ENCODE measurements at regions not wholly inside any gene's neighbourhood (a gene's known extent, or its start where the extent isn't known, plus 50 kb on each side); places are given as distances from the start of the nearest gene placed in this dataset.

DNA sequence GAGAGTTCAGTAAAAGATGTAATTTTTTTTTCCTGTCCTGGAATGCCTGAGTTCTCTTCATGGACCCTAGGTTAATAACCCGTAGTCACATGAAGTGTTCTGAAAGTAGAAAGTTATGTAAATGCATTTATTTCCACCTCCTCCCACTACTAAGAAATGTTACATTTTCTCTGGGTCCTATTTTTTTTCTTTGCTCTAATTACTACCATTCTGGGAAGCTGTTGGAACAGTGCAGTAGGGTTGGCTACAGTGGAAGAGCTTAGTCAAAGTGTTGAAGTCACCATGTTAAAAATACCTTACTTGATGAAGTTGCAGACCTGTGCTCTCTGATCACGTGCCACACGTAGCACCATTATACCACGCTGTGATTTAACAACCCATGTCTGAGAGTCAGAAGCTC lies 153.8 kb upstream of the TSC22D2 start:
- no peak for TF ChIP-seq CTCF (IDR thresholded peaks at IDR 0.05; ENCODE audit: borderline replicate concordance, control extremely low read depth, extremely low read depth, insufficient read depth, missing control alignments)
- no peak for DNase-seq (ENCODE audit: low spot score)
- in situ Hi-C loops (cut with MboI; ENCODE audit: low sequenced_read_pairs, unreplicated experiment), result no loop called here

GRCh38 chr3:150253622-150254021 lies 154.5 kb upstream of the TSC22D2 start:
- DNase-seq (ENCODE audit: low spot score), result no peak
- TF ChIP-seq CTCF (IDR thresholded peaks at IDR 0.05; ENCODE audit: borderline replicate concordance, control extremely low read depth, extremely low read depth, insufficient read depth, missing control alignments), result no peak
- in situ Hi-C loops (cut with MboI; ENCODE audit: low sequenced_read_pairs, unreplicated experiment), result no loop called here

DNA sequence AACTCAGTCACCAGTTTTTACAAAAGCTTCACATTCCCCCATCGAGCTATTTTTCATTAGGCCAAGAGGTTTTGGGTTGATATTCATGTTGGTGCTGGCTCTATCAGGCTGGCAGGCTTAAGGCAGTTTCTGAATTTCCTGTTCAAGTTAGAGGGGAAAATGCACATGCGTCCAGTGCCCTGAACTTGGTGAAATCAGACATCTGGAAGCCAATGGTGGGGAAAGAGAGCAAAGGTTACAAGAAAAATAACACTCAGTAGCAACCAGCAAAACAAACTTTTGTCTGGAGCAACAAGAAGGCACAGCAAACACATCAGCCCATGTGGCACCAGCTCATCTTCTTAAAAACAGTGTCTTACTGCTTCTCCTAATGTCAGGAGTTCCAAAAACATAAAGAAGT lies 155.6 kb upstream of the TSC22D2 start:
- TF ChIP-seq CTCF (IDR thresholded peaks at IDR 0.05; ENCODE audit: borderline replicate concordance, control extremely low read depth, extremely low read depth, insufficient read depth, missing control alignments), result no peak
- DNase-seq (ENCODE audit: low spot score), result no peak
- in situ Hi-C loops (cut with MboI; ENCODE audit: low sequenced_read_pairs, unreplicated experiment), result no loop called here

DNA sequence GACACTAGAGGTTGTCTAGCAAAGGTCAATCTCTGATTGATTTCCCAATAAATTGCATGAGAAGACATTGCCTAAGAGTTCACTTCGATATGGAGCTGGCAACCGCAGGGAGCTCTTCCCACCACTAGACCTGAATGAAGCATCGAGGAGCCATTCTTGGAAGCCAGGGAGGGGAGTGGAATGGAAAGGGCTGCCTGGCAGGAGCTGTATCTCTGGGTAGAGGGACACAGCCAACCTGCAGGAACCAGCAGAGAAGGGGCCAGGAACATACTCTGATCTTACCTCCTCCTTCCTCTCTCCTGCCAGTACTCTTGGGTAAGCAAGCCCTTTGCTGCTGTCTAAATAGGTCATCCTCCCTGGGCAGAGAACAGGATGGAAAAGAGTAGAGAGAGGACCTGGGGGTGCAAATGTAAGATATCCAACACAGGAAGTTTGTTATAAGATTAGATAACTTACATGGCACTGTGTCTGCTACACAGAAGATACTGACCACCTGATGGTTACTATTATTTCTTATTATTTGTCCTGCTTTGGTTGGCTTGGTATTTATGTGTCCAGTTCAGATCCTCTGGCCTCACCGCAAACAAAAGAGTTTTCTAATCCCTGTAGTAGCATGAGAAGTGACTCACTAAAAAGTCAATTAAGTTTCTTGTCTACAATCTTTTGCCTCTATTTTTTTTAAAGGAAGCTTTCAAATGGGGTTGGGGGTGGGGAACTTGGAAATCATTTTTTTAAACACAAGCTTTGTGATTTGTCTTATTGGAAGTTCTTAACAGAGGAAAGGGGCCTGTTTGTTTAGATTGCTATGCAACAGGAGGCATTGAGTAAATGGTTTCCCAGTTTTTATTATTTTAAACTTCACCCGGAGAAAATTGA lies 156.7 kb upstream of the TSC22D2 start:
- in situ Hi-C loops (cut with MboI; ENCODE audit: low sequenced_read_pairs, unreplicated experiment), result no loop called here
- no peak for TF ChIP-seq CTCF (IDR thresholded peaks at IDR 0.05; ENCODE audit: borderline replicate concordance, control extremely low read depth, extremely low read depth, insufficient read depth, missing control alignments)
- no peak for DNase-seq (ENCODE audit: low spot score)

DNA sequence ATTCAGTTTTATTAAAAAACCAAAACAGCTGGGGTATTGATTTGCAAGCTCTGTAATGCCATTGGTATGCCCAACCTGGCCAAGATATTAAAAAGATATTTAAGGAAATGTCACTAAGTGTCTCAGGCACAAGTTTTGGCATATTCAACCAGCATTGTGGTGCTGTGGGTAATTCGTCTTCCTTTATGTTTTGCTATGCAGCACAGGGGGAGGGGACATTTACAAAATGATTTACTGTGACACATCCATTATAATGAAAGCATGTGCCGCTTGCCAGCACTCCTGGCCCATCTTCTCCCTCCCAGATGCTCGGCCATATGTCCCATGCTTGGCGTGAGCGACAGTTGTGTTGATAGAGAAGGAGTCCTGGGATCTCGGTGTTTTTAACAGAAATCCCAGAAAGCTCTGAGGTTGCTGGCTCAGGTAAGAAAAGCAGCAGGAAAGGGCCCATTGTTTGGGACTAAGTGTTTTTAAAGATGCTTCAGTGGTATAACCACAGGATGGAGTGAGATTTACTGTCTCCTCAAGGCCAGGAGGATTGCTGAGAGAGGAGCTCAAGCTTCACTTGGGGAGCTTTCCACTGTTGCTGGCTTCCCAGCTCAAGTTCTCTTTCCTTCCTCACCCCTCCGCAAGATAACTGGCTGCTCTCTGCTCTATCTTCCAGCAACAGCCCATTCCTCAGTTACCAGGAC lies 158.2 kb upstream of the TSC22D2 start:
- in situ Hi-C loops (cut with MboI; ENCODE audit: low sequenced_read_pairs, unreplicated experiment), result no loop called here

More for the DNA sequence above, 158.2 kb upstream of the TSC22D2 start:
- TF ChIP-seq CTCF (IDR thresholded peaks at IDR 0.05; ENCODE audit: borderline replicate concordance, control extremely low read depth, extremely low read depth, insufficient read depth, missing control alignments), result no peak
- DNase-seq (ENCODE audit: low spot score), result no peak

Data from GM13976 (cell line).